ENCODE measurements at regions not wholly inside any gene's neighbourhood (a gene's known extent, or its start where the extent isn't known, plus 50 kb on each side); places are given as distances from the start of the nearest gene placed in this dataset.

DNA sequence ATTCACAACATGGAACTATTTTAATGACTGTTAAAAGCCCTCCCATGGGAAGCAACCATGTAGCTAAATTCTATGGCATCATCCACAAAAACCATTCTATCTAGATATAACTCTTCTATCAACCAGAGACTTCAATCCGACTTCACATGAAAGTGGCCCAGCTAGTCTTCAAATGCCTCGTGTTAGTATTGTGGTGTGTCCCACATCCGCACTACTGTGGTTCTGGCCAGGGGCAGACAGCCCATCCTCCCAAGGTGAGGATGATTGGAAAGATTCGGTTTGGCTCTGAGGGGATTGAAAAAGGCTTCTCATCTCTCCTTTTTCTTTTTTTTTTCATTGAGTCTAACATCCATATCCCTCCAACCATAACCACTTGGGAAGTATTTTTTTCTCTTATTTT is 253.0 kb upstream of the KLF6 start:
- Histone ChIP-seq H3K36me3 (no peaks in the 10 kb centered on the region), H3K27ac (no peak overlapping the region), H3K9me3 (peaks cover 0 to 26% (median 13%) of the 10 kb centered on the region in 11 donors), H3K4me3 (no peak overlapping the region), H3K4me1 (peaks cover 0 to 24% (median 2%) of the 10 kb centered on the region in 9 donors), H3K27me3 (no peaks in the 10 kb centered on the region)
- TF ChIP-seq, protein P1, sequence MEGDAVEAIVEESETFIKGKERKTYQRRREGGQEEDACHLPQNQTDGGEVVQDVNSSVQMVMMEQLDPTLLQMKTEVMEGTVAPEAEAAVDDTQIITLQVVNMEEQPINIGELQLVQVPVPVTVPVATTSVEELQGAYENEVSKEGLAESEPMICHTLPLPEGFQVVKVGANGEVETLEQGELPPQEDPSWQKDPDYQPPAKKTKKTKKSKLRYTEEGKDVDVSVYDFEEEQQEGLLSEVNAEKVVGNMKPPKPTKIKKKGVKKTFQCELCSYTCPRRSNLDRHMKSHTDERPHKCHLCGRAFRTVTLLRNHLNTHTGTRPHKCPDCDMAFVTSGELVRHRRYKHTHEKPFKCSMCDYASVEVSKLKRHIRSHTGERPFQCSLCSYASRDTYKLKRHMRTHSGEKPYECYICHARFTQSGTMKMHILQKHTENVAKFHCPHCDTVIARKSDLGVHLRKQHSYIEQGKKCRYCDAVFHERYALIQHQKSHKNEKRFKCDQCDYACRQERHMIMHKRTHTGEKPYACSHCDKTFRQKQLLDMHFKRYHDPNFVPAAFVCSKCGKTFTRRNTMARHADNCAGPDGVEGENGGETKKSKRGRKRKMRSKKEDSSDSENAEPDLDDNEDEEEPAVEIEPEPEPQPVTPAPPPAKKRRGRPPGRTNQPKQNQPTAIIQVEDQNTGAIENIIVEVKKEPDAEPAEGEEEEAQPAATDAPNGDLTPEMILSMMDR (IDR thresholded peaks at IDR 0.05) = no peak
- DNase-seq (no peak), ATAC-seq (no peak)
- intact Hi-C loops (cut with DNase I) = loop anchor here in 1 of 10 donors (10.0 kb wide), 1 partner anchor 253 kb away; the partner anchor contains the start of gene KLF6
- WGBS, 2 donors = 94 to 97% methylated on average over 4 of the region's 4 CpGs

DNA sequence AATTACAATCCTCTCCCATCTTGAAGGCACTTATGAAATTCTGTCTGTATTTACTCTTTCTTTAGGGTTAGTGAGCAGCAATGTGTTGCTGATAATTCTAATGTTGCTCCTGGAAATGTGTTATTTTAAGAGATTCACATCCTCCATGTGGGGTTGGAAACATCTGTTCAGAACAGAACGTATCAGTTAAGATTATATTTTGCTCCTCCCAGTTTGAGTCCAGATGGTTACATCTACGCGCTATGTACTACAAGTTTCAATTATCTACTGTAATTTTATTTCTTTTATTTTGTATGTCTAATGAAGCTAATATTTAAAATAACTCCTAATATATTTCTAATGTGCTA is 250.6 kb upstream of the KLF6 start:
- H3K36me3 ChIP-seq = no peaks in the 10 kb centered on the region
- ATAC-seq (peak in 2 of 8 donors; percentile 27 to 49), DNase-seq (no peak)
- H3K9me3 ChIP-seq = peaks cover 0 to 2% (median 0%) of the 10 kb centered on the region in 11 donors
- peak overlapping the region in 9 of 10 donors; percentile 11 to 75 (median 34) for H3K27ac ChIP-seq
- TF ChIP-seq, protein P1 (IDR thresholded peaks at IDR 0.05) = no peak
- H3K4me1 ChIP-seq = peaks cover 0 to 24% (median 0%) of the 10 kb centered on the region in 9 donors
- no peaks in the 10 kb centered on the region for H3K27me3 ChIP-seq
- WGBS, 2 donors = 74 to 80% methylated on average over 3 of the region's 3 CpGs
- intact Hi-C loops (cut with DNase I) = loop anchor here in 1 of 10 donors (10.0 kb wide), 1 partner anchor 251 kb away; the partner anchor contains the start of gene KLF6
- H3K4me3 ChIP-seq = peak overlapping the region in 1 of 10 donors; percentile 28

DNA sequence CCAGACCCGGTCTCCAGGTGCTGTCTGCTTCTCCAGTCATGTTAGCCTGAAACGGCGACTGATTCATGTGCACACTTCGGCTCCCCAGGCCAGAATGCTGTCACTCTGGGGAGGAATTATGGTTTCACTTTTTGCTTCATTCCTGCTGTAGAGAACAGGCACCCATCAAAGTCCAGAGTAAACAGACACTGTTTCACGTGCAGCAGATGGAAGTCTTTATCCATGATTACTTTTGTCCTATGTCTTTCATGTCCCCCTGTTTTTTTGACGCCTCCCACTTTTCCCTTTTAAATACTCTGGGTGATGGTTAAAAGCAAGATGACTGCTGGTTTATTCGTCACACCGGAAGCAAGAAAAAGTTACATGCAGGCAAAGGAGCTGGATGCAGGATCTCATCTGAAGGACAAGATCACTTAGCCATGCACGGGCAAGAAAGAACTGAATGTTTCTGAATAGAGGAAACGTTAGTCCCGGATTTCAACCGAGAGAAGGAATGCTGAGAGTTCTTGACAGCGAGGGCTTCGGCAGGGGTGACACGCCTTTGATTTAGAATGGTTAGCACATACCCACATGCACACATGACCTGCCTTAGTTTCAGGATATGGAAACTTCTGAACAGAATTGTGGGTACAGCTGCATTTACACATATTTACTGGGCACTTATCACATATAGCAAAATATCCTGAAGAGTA is 250.0 kb upstream of the KLF6 start:
- intact Hi-C loops (cut with DNase I) = loop anchor here in 1 of 10 donors (10.0 kb wide), 1 partner anchor 250 kb away; the partner anchor contains the start of gene KLF6
- 23 to 50% methylated on average over 15 of the region's 15 CpGs for WGBS, 2 donors
- peak overlapping the region; percentile 11 to 75 (median 42) for H3K27ac ChIP-seq

DNA sequence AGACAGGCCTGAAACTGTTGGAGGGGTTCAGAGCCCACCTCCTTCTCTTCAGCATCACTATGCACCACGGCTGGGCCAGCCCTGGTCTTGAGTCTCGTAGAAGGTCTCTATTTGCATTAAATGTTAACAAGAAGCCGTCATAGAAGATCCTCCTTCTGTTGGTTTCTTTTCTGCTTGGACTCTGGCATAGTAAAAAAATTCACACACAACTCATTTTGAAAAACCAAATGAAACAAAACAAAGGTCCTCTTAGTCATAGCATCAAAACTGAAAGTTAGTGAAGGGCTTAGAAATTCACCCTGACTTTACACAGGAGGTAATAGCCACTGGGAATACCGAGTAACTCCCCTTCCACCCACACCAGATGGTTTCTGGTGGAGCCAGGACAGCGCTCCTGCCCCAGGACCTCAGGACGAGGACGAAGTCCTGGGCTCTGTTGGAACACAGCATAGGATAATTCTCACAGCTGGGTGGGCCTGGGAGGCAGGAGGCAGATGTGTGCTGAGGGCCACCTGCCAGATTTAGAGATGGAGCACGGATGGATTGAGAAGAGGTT is 248.4 kb upstream of the KLF6 start:
- WGBS, 2 donors = 90 to 95% methylated on average over 8 of the region's 8 CpGs
- intact Hi-C loops (cut with DNase I) = loop anchor here in 1 of 10 donors (10.0 kb wide), 1 partner anchor 249 kb away; the partner anchor contains the start of gene KLF6
- peak in 2 of 8 donors; percentile 8 to 35 for ATAC-seq
- DNase-seq = no peak
- Histone ChIP-seq H3K4me3 (no peak overlapping the region), H3K27ac (peak overlapping the region in 1 of 10 donors; percentile 52), H3K36me3 (no peaks in the 10 kb centered on the region), H3K27me3 (no peaks in the 10 kb centered on the region), H3K4me1 (peaks cover 0 to 24% (median 0%) of the 10 kb centered on the region in 9 donors), H3K9me3 (no peaks in the 10 kb centered on the region)
- TF ChIP-seq, protein P1 (IDR thresholded peaks at IDR 0.05) = no peak

More for the DNA sequence above, 250.0 kb upstream of the KLF6 start:
- Histone ChIP-seq H3K4me1 (peaks cover 0 to 24% (median 0%) of the 10 kb centered on the region in 9 donors), H3K36me3 (no peaks in the 10 kb centered on the region), H3K4me3 (peak overlapping the region in 8 of 10 donors; percentile 3 to 38 (median 31)), H3K27me3 (no peaks in the 10 kb centered on the region), H3K9me3 (no peaks in the 10 kb centered on the region)
- DNase-seq = no peak
- TF ChIP-seq, protein P1 (IDR thresholded peaks at IDR 0.05) = no peak
- peak in 7 of 8 donors; percentile 17 to 75 (median 60) for ATAC-seq
